ENCODE measurements at regions not wholly inside any gene's neighbourhood (a gene's known extent, or its start where the extent isn't known, plus 50 kb on each side); places are given as distances from the start of the nearest gene placed in this dataset.
"Not testable (repeated sequence)": the region's sequence is repeated elsewhere in the genome, so short reads cannot be mapped to it uniquely, and the experiment has no call there.

DNA sequence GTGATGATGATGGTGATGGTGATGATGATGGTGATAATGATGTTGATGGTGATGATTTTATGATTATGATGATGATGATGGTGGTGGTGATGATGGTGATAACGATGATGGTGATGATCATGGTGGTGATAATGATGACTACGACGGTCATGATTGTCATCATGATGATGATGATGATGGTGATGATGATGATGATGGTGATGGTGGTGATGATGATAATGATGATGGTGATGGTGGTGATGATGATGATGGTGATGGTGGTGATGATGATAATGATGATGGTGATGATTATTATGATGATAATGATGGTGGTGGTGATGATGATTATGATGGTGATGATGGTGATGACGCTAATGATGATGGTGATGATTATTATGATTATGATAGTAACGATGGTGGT, 54.1 kb upstream of the SFSWAP start:
- TF ChIP-seq, protein P1, sequence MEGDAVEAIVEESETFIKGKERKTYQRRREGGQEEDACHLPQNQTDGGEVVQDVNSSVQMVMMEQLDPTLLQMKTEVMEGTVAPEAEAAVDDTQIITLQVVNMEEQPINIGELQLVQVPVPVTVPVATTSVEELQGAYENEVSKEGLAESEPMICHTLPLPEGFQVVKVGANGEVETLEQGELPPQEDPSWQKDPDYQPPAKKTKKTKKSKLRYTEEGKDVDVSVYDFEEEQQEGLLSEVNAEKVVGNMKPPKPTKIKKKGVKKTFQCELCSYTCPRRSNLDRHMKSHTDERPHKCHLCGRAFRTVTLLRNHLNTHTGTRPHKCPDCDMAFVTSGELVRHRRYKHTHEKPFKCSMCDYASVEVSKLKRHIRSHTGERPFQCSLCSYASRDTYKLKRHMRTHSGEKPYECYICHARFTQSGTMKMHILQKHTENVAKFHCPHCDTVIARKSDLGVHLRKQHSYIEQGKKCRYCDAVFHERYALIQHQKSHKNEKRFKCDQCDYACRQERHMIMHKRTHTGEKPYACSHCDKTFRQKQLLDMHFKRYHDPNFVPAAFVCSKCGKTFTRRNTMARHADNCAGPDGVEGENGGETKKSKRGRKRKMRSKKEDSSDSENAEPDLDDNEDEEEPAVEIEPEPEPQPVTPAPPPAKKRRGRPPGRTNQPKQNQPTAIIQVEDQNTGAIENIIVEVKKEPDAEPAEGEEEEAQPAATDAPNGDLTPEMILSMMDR (IDR thresholded peaks at IDR 0.05): not testable (repeated sequence)
- not testable (repeated sequence) for TF ChIP-seq POLR2A (IDR thresholded peaks at IDR 0.05)
